NCI-H1092 (cell line): ENCODE measurements at regions not wholly inside any gene's neighbourhood (a gene's known extent, or its start where the extent isn't known, plus 50 kb on each side); places are given as distances from the start of the nearest gene placed in this dataset.
"Not testable (repeated sequence)": the region's sequence is repeated elsewhere in the genome, so short reads cannot be mapped to it uniquely, and the experiment has no call there.

ENCODE experiments used
- DNase-seq: peaks from one replicate; lab custom pipeline; 2025; lab: John Stamatoyannopoulos, UW

DNA sequence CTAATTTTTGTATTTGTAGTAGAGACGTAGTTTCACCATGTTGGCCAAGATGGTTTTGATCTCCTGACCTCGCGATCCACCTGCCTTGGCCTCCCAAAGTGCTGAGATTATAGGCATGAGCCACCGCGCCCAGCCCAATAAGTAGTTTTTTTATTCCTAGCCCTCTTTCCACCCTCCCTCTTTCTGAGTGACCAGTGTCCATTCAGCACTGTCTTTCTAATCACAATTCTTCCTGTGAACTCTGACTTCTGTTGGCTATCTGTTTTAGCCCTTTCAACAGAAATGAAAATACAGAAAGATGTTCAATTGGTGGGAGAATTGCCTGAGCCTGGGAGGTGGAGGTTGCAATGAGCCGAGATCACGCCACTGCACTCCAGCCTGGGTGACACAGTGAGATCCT is 122.3 kb upstream of the LIFR start:
- not testable (repeated sequence) for DNase-seq

DNA sequence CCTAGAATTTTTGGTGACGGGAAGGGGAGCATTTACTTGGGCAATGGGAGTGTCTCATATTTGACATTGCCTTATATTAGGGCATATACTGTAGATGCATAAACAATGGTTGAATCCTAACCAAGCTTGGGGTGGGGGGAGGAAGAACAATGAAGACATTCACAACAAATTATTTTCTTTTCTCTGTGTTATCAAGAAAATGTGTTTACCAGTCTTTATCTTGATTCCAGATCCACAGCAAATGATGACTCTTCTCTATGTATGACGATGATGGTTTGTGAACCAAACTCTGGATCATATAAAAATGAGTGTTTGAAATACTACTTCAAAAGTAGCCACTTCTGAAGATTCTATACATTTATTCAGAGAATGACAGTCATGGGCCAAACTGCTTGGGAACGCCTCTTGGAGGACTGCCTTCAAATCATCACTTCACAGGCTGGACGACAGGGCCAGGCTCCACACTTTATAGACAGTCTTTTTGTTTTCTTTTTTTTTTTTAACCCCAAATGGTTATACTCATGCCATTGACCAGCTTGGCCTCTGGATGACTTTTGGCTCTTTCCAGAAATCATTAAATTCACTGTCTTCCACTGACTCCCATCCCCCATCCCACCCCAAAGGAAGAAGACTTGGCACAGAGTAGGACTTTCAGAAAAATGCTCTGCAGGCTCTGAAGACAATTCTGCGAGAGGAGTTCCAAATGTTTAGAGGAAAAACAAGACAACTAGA is 123.8 kb upstream of the LIFR start:
- no peak for DNase-seq

DNA sequence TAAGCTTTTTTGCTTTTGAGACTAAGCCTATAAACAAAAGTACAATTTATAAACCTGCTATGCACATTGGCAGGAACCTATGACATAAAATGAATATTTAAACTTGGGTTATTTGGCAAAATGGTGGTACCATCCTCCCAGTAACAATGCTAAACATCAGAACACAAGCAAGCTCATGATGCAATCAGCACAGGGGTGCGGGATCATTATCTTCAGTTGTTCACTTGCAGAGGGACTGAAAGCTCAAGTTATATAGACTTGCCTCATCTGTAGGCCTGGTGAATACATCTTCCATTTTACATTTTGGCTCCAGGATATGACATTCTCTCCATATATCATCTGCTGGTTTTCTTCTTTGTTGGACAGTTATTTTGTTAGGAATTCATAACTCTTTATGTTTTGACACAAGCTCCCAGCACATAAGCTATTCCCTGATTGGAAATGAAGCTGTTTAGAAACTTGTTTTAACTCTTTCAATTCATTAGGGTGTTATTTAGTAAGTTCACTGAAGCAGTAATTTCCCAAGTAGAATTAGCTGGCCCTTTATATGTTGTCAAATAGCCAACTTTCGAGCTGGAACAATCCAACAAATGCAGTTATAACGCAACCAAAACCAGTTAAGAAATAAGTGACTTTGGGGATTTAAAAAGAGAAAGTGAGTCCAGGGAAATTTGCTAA is 124.7 kb upstream of the LIFR start:
- DNase-seq, result no peak

GRCh38 chr5:38681966-38682365 is 125.5 kb upstream of the LIFR start:
- DNase-seq, result no peak

GRCh38 chr5:38686658-38687057 is 130.2 kb upstream of the LIFR start:
- DNase-seq, result no peak

GRCh38 chr5:38692346-38692745 is 135.9 kb upstream of the LIFR start:
- DNase-seq, result no peak

DNA sequence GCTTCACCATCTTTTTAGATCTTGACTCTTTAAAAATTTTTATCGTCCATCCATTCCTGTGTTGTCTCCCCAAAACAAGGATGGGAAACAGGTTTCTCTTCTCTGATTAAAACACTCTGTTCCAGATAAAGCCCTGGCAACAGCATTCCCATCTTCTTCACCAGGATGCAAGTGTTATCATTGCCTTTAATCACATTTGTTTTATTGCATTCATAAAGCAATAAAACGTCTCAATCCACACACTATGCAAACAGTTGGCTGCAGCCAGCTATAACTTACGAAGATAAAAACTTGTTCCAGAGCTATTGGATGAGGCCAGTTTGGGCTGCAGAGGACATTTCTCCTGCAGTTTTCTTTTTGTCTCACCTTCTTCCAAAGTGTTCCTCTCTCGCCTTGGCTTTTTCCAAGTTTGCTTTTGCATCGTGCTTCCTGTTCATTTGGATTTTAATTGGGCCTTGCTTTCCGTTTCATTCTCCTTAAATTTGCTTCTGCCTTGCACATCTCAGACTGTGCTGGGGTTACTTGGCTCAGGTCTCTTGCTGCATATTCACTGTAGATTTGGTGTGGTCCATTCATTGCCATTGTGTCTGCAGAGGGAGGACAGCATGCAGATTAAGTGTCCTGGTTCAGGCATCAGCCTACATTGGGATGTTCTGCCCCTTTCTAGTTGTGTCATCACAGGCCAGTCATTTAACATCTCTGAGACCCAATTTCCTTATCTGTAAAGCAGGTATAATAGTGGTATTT is 136.5 kb upstream of the LIFR start:
- no peak for DNase-seq

- DNase-seq, result no peak
Measured at GRCh38 chr5:38695021-38695958, 138.8 kb upstream of the LIFR start.

DNA sequence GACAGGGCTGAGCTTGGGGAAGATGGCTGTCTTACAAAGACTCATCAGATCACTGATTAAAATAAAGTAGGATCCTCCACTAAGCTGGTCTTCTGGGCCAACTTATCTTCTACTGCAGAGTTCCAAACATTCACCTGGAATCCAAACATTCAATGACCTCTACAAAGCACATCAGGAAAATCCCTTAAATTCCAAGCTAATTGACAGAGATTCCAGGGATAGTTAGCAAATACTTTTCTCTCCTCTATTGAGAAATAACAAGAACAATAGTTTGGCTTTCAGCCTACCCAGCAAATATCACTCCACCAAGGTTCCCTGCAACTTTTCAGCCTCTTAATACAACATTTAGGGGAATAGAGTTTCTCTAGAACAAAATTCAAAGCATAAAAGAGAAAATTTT is 140.6 kb upstream of the LIFR start:
- DNase-seq, result no peak

- DNase-seq, result not testable (repeated sequence)
Measured at GRCh38 chr5:38705529-38705928, 140.3 kb upstream of the OSMR start.

GRCh38 chr5:38706376-38706775 is 139.4 kb upstream of the OSMR start:
- no peak for DNase-seq

GRCh38 chr5:38707352-38708210 is 138.2 kb upstream of the OSMR start:
- DNase-seq, result no peak

- no peak for DNase-seq
Measured at GRCh38 chr5:38709678-38710306, 136.0 kb upstream of the OSMR start.

DNA sequence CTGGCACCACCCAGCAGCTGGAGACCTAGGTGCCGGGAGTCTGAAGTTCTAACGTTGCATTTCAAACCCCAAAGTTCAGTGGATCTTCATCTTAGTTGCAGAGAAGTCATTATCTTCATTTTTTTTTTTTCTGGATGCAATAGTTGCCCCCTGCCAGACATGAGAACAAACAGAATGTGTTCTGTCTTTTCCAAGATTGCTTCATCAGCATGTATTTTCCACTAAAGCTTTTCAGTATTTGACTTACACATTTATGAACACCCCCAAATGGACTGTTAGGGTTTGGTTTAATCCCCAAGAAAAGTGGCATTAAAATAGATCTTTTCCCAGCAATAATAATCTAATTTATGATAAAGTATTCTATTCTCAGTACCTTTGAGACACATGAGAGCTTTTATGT is 135.2 kb upstream of the OSMR start:
- DNase-seq, result no peak

GRCh38 chr5:38712391-38712790 is 133.4 kb upstream of the OSMR start:
- DNase-seq, result no peak

- no peak for DNase-seq
Measured at GRCh38 chr5:38714240-38714639, 131.6 kb upstream of the OSMR start.

GRCh38 chr5:38714703-38715355 is 131.0 kb upstream of the OSMR start:
- DNase-seq, result no peak

DNA sequence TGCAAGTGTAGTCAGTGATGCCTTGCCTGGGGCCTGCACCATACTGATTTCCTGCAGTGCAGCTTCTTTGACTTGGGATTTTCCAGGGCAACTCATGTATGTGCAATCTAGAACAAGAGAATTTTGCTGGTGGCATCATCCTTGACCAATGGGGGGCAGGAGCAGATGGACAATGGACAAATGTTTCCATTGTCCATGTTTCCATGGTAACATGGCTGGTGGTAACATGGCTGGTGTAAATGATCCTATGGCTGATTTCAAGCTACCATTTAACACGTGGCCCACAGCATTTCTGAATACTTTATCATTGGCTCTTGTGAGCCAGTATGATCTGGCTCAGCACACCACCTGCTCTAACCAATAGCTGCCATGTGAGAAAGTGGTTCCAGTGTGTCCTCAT is 130.1 kb upstream of the OSMR start:
- no peak for DNase-seq

- no peak for DNase-seq
Measured at GRCh38 chr5:38716516-38716915, 129.3 kb upstream of the OSMR start.

DNA sequence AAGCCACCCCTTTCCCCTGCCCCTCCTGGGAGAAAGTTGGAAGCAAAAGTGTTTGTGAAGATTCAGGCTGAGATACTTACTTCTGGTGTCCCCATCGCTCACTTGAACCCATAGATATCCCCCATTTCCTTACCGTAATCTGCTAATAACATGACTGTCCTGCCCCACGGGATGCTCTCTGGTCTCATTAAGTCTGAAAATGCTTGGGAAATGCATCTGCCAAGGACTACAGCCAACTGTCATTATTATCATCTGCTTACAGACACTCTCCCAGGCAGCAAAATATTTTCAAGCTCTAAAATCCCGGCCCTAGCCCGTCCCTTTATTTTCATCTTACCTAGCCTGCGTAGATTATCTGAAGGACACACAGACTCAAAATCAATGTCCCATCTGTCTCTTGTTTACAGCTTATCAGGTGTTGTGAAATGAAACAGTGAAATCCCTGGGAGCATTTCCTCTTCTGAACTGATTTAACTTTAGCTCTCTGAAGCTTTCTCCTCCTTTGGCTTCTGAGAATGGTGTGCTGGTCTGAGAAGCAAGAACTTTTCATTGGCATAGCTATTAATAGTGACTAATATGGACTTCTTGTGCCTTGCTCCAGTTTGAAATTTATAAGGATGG is 126.9 kb upstream of the OSMR start:
- no peak for DNase-seq
